Stimulated activated CD8-positive, alpha-beta memory T cell treated with anti-CD3 and anti-CD28 coated beads, Interleukin-12 subunit alpha, Interleukin-12 subunit beta, amount 100 ng/mL, for 24 hours (primary cell): ENCODE measurements at regions not wholly inside any gene's neighbourhood (a gene's known extent, or its start where the extent isn't known, plus 50 kb on each side); places are given as distances from the start of the nearest gene placed in this dataset.
"Not testable (repeated sequence)": the region's sequence is repeated elsewhere in the genome, so short reads cannot be mapped to it uniquely, and the experiment has no call there.

ENCODE experiments used
- DNase-seq: peaks from one replicate; pipeline ENCODE4 v3.0.0-alpha.2; 2020; ENCODE audit errors: extremely low read depth

GRCh38 chr1:38667626-38668025 lies 191.9 kb downstream of the RRAGC start:
- DNase-seq, result no peak

- no peak for DNase-seq
Measured at GRCh38 chr1:38662126-38662525, 197.4 kb downstream of the RRAGC start.

GRCh38 chr1:38658883-38659282 lies 200.7 kb downstream of the RRAGC start:
- DNase-seq, result no peak

GRCh38 chr1:38657873-38658272 lies 201.7 kb downstream of the RRAGC start:
- no peak for DNase-seq

- no peak for DNase-seq
Measured at GRCh38 chr1:38657207-38657840, 202.2 kb downstream of the RRAGC start.

- no peak for DNase-seq
Measured at GRCh38 chr1:38656726-38657125, 202.8 kb downstream of the RRAGC start.

GRCh38 chr1:38652217-38652616 lies 207.4 kb downstream of the RRAGC start:
- no peak for DNase-seq

- DNase-seq, result no peak
Measured at GRCh38 chr1:38651669-38652068, 207.9 kb downstream of the RRAGC start.

- DNase-seq, result no peak
Measured at GRCh38 chr1:38648417-38648816, 211.2 kb downstream of the RRAGC start.

GRCh38 chr1:38647341-38647740 lies 212.2 kb downstream of the RRAGC start:
- DNase-seq, result not testable (repeated sequence)

GRCh38 chr1:38644092-38644491 lies 215.5 kb downstream of the RRAGC start:
- DNase-seq, result no peak

GRCh38 chr1:38641661-38642060 lies 217.9 kb downstream of the RRAGC start:
- DNase-seq, result no peak

GRCh38 chr1:38640371-38640770 lies 219.2 kb downstream of the RRAGC start:
- DNase-seq, result no peak

GRCh38 chr1:38628241-38628640 lies 231.3 kb downstream of the RRAGC start:
- DNase-seq, result no peak

- DNase-seq, result no peak
Measured at GRCh38 chr1:38625939-38626338, 233.6 kb downstream of the RRAGC start.

- no peak for DNase-seq
Measured at GRCh38 chr1:38624336-38625039, 235.1 kb downstream of the RRAGC start.

- no peak for DNase-seq
Measured at GRCh38 chr1:38623529-38623928, 236.0 kb downstream of the RRAGC start.

GRCh38 chr1:38622197-38622596 lies 237.4 kb downstream of the RRAGC start:
- DNase-seq, result no peak

- no peak for DNase-seq
Measured at GRCh38 chr1:38616846-38617245, 242.7 kb downstream of the RRAGC start.

GRCh38 chr1:38615680-38616079 lies 243.9 kb downstream of the RRAGC start:
- DNase-seq, result no peak

- no peak for DNase-seq
Measured at GRCh38 chr1:38614861-38615260, 244.7 kb downstream of the RRAGC start.

GRCh38 chr1:38613996-38614395 lies 245.6 kb downstream of the RRAGC start:
- no peak for DNase-seq

GRCh38 chr1:38612951-38613350 lies 246.6 kb downstream of the RRAGC start:
- DNase-seq, result no peak
